Stimulated activated naive B cell treated with anti-CD40 and anti-IgM and Interleukin-4, amounts not matched to agents 10 μg/mL and 1 μg/mL and 100 μg/mL, for 72 hours (primary cell): ENCODE measurements at regions not wholly inside any gene's neighbourhood (a gene's known extent, or its start where the extent isn't known, plus 50 kb on each side); places are given as distances from the start of the nearest gene placed in this dataset.

Source experiments
- ATAC-seq, 2 donors: fragments of 150-1000 bp; cut with Tn5 transposase; replicated peaks; 2 replicates each; pipeline ENCODE4 v1.10.0; 2021; ENCODE audit warnings: moderate library complexity in 1 of 2
- DNase-seq: peaks from one replicate; pipeline ENCODE4 v3.0.0; 2021
- H3K27ac Mint-ChIP-seq: one replicate; pipeline ENCODE4 v1.8.0; 2022; ENCODE audit warnings: mild to moderate bottlenecking, mixed read lengths
- H3K27me3 Mint-ChIP-seq, 2 donors: one replicate each; pipeline ENCODE4 v1.8.0; 2022; ENCODE audit warnings: mixed read lengths in 2 of 2
- H3K36me3 Mint-ChIP-seq, 2 donors: one replicate each; pipeline ENCODE4 v1.8.0; 2022; ENCODE audit warnings: mixed read lengths in 2 of 2, mild to moderate bottlenecking in 1 of 2
- H3K4me1 Mint-ChIP-seq, 2 donors: one replicate each; pipeline ENCODE4 v1.8.0; 2022; ENCODE audit warnings: mixed read lengths in 2 of 2, mild to moderate bottlenecking in 1 of 2
- H3K4me3 Mint-ChIP-seq, 2 donors: one replicate each; pipeline ENCODE4 v1.8.0; 2022; ENCODE audit warnings: mild to moderate bottlenecking in 2 of 2, mixed read lengths in 2 of 2, moderate library complexity in 1 of 2
- H3K9me3 Mint-ChIP-seq, 2 donors: one replicate each; pipeline ENCODE4 v1.8.0; 2022; ENCODE audit warnings: mixed read lengths in 2 of 2, mild to moderate bottlenecking in 1 of 2

GRCh38 chr6:93721386-93722048, 302.2 kb upstream of the EPHA7 start:
- no peaks in the 10 kb centered on the region for H3K27me3 Mint-ChIP-seq
- no peak overlapping the region for H3K4me3 Mint-ChIP-seq
- ATAC-seq (peak in 1 of 2 donors; percentile 33), DNase-seq (no peak)
- peaks cover 3 to 5% of the 10 kb centered on the region in 2 donors for H3K9me3 Mint-ChIP-seq
- H3K36me3 Mint-ChIP-seq, result no peaks in the 10 kb centered on the region
- no peak overlapping the region for H3K27ac Mint-ChIP-seq
- H3K4me1 Mint-ChIP-seq, result no peaks in the 10 kb centered on the region

DNA sequence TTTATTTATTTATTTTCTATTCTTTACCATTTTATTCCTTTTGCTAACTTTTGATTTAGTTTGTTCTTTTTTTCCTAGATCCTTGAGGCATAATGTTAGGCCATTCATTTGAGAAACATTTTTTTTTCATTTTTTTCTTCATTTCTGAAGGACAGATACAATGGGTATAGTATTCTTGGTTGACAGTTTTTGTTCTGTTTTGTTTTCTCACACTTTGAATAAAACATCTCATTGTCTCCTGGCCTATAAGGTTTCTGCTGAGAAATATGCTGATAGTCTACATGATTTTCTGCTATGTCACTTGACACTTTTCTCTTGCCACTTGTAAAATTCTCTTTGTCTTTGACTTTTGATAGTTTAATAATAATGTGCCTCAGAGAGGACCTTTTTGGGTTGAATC, 294.6 kb upstream of the EPHA7 start:
- H3K27ac Mint-ChIP-seq, result no peak overlapping the region
- H3K4me1 Mint-ChIP-seq, result no peaks in the 10 kb centered on the region
- no peaks in the 10 kb centered on the region for H3K36me3 Mint-ChIP-seq
- H3K4me3 Mint-ChIP-seq, result no peak overlapping the region
- no peaks in the 10 kb centered on the region for H3K27me3 Mint-ChIP-seq
- H3K9me3 Mint-ChIP-seq, result peaks cover 15% of the 10 kb centered on the region in 2 donors
- DNase-seq (no peak), ATAC-seq (no peak)

DNA sequence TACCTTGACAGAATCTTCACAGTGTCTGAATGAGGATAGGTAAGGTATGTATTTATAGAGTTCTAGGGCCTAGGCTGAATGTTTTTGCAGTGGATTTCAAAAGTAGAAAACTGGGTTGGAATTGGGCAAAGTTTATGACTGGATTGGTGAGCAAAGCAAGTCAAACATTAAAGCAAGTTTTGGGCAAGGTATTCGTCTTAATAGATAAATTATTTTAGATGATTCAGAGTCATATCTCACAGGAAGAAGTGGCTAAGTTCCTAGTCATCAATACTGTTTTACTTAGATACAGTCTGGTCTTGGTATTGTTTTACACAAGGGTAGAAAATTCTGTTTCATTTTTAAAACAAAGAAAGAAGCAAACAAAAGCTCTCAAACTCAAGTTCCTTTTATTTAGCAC, 284.1 kb upstream of the EPHA7 start:
- no peaks in the 10 kb centered on the region for H3K36me3 Mint-ChIP-seq
- no peak overlapping the region for H3K27ac Mint-ChIP-seq
- H3K27me3 Mint-ChIP-seq, result no peaks in the 10 kb centered on the region
- no peaks in the 10 kb centered on the region for H3K4me1 Mint-ChIP-seq
- H3K4me3 Mint-ChIP-seq, result no peak overlapping the region
- H3K9me3 Mint-ChIP-seq, result peaks cover 8 to 13% of the 10 kb centered on the region in 2 donors
- DNase-seq (no peak), ATAC-seq (no peak)

DNA sequence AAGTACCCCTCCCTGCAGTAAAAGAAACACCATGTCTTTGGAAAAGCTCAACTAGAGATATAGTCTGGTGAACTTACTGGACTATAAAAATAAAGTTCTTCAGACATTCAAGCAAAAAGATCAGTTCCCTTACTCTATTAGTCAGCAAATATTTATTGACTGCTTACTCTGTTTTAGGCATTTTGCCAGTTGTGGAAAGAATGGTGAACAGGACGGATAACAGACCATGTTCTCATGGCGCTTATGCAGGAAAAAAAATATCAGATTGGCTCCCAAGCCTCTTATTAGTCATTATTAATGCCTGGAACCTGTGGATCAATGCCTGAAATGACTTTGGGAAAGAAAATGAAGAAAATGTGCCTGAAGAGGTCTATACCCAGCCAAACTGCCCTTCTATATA, 282.2 kb upstream of the EPHA7 start:
- no peaks in the 10 kb centered on the region for H3K36me3 Mint-ChIP-seq
- no peaks in the 10 kb centered on the region for H3K27me3 Mint-ChIP-seq
- H3K4me1 Mint-ChIP-seq, result no peaks in the 10 kb centered on the region
- no peak for ATAC-seq
- H3K4me3 Mint-ChIP-seq, result no peak overlapping the region
- H3K9me3 Mint-ChIP-seq, result peaks cover 0 to 6% of the 10 kb centered on the region in 2 donors
- H3K27ac Mint-ChIP-seq, result no peak overlapping the region
- no peak for DNase-seq

DNA sequence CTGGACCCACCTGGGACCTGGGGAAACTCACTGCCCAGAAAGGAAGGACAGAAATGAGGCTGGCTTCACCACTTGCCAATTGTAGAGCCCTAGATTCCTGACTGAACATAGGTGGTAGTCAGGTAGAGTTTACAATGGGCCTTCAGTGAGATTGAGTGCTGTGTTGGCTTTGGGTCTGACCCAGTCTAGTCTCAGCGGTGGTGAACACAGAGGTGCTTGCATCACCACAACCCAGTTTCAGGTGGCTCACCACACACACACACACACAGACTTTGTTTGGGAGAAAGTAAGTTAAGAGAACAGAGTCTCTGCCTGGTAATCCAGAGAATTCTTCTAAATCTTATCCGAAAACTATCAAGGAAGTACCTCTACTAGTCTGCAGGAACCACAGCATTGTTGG, 266.1 kb upstream of the EPHA7 start:
- DNase-seq (no peak), ATAC-seq (no peak)
- Mint-ChIP-seq H3K9me3 (peaks cover 3 to 4% of the 10 kb centered on the region in 2 donors), H3K4me1 (no peaks in the 10 kb centered on the region), H3K27ac (no peak overlapping the region), H3K4me3 (no peak overlapping the region), H3K27me3 (no peaks in the 10 kb centered on the region), H3K36me3 (no peaks in the 10 kb centered on the region)

DNA sequence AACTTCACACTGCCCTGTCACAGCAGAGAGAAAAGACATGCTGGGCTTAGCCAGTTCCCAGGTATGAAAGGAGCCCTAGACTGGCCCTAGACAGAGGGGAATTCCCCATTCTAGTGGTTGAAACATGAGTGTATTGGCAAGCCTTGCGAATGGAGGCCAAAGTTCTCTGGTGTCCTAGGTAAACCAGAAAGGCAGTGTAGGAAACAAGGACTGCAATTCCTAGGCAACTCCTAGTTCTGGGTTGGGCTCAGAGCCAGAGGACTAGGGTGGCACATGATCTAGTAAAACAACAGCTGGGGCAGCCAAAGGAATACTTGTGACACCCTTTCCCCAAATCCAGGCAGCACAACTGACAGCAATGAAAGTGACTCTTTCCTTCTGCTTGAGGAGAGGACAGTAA, 265.0 kb upstream of the EPHA7 start:
- no peak for DNase-seq
- Mint-ChIP-seq H3K36me3 (no peaks in the 10 kb centered on the region), H3K9me3 (peaks cover 3 to 4% of the 10 kb centered on the region in 2 donors), H3K4me1 (no peaks in the 10 kb centered on the region), H3K27me3 (no peaks in the 10 kb centered on the region), H3K27ac (no peak overlapping the region), H3K4me3 (no peak overlapping the region)
- ATAC-seq, result no peak

GRCh38 chr6:93679836-93680235, 260.5 kb upstream of the EPHA7 start:
- DNase-seq (no peak), ATAC-seq (no peak)
- Mint-ChIP-seq H3K4me1 (no peaks in the 10 kb centered on the region), H3K27me3 (no peaks in the 10 kb centered on the region), H3K27ac (no peak overlapping the region), H3K36me3 (no peaks in the 10 kb centered on the region), H3K4me3 (no peak overlapping the region), H3K9me3 (peaks cover 0 to 2% of the 10 kb centered on the region in 2 donors)

DNA sequence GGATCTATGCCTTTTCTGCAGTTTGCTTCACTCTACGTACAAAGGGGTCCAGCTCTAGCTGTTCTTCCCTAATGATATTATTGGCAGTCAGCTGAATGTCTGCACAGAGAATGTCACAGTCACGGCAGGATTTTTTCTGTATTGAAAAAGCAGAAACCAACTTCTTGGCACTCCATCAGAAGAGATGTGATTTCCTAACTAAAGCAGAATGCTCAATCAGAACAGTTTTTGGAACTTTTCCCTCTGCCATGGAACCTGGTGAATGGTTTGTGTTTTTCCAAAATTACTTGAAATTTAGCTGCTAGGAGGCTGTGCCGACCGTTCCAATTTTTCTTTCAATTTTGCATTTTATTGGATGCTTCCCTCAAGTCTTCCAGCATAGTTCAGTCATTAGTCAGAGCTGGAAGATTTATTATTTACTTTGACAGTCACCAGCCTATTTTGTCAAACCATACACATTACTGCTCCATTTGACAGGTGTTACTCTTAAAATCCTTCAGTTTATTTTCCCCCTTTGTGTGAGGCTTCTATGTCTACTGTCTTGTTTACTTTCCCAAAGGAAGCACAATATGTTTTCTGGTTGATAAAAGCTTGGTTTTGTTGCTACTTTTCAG, 259.6 kb upstream of the EPHA7 start:
- Mint-ChIP-seq H3K27ac (no peak overlapping the region), H3K9me3 (peaks cover 0 to 2% of the 10 kb centered on the region in 2 donors), H3K4me1 (no peaks in the 10 kb centered on the region), H3K36me3 (no peaks in the 10 kb centered on the region), H3K4me3 (no peak overlapping the region), H3K27me3 (no peaks in the 10 kb centered on the region)
- DNase-seq (no peak), ATAC-seq (no peak)

GRCh38 chr6:93677264-93677965, 258.1 kb upstream of the EPHA7 start:
- H3K27ac Mint-ChIP-seq, result no peak overlapping the region
- H3K4me3 Mint-ChIP-seq, result no peak overlapping the region
- no peaks in the 10 kb centered on the region for H3K36me3 Mint-ChIP-seq
- H3K27me3 Mint-ChIP-seq, result no peaks in the 10 kb centered on the region
- DNase-seq (no peak), ATAC-seq (no peak)
- no peaks in the 10 kb centered on the region for H3K9me3 Mint-ChIP-seq
- no peaks in the 10 kb centered on the region for H3K4me1 Mint-ChIP-seq

DNA sequence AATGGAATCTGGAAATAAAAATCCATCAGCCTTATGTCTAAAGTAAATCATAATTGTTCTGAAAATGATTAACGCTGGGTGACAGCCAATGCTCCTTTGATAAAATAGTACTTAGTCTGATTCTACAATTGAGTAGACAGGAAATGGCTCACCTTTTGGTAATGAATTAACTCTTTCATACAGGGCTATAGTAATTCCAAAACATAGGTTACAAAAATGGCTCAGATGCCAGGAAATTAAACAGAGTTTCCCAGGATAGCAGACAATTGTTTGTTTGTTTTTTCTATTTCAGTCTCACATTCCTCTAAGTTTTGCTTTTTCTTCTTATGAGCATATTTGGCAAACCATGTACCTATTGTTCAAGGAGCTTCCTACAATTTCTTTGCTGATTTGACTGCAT, 257.2 kb upstream of the EPHA7 start:
- no peaks in the 10 kb centered on the region for H3K27me3 Mint-ChIP-seq
- H3K9me3 Mint-ChIP-seq, result no peaks in the 10 kb centered on the region
- H3K27ac Mint-ChIP-seq, result no peak overlapping the region
- H3K4me3 Mint-ChIP-seq, result no peak overlapping the region
- ATAC-seq, result no peak
- DNase-seq, result no peak
- H3K4me1 Mint-ChIP-seq, result no peaks in the 10 kb centered on the region
- no peaks in the 10 kb centered on the region for H3K36me3 Mint-ChIP-seq

GRCh38 chr6:93675856-93676417, 256.6 kb upstream of the EPHA7 start:
- Mint-ChIP-seq H3K9me3 (no peaks in the 10 kb centered on the region), H3K4me3 (no peak overlapping the region), H3K4me1 (no peaks in the 10 kb centered on the region), H3K27ac (no peak overlapping the region), H3K36me3 (no peaks in the 10 kb centered on the region), H3K27me3 (no peaks in the 10 kb centered on the region)
- no peak for ATAC-seq
- no peak for DNase-seq

- Mint-ChIP-seq H3K27ac (no peak overlapping the region), H3K4me1 (no peaks in the 10 kb centered on the region), H3K9me3 (no peaks in the 10 kb centered on the region), H3K27me3 (no peaks in the 10 kb centered on the region), H3K36me3 (no peaks in the 10 kb centered on the region), H3K4me3 (no peak overlapping the region)
- DNase-seq, result no peak
- ATAC-seq, result no peak
These were observed 243.8 kb upstream of the EPHA7 start for GRCh38 chr6:93663111-93663510.

- H3K9me3 Mint-ChIP-seq, result peaks cover 5 to 11% of the 10 kb centered on the region in 2 donors
- ATAC-seq (no peak), DNase-seq (no peak)
- H3K36me3 Mint-ChIP-seq, result no peaks in the 10 kb centered on the region
- H3K4me1 Mint-ChIP-seq, result no peaks in the 10 kb centered on the region
- H3K4me3 Mint-ChIP-seq, result no peak overlapping the region
- H3K27ac Mint-ChIP-seq, result no peak overlapping the region
- no peaks in the 10 kb centered on the region for H3K27me3 Mint-ChIP-seq
These were observed 235.2 kb upstream of the EPHA7 start for GRCh38 chr6:93654548-93654947.

DNA sequence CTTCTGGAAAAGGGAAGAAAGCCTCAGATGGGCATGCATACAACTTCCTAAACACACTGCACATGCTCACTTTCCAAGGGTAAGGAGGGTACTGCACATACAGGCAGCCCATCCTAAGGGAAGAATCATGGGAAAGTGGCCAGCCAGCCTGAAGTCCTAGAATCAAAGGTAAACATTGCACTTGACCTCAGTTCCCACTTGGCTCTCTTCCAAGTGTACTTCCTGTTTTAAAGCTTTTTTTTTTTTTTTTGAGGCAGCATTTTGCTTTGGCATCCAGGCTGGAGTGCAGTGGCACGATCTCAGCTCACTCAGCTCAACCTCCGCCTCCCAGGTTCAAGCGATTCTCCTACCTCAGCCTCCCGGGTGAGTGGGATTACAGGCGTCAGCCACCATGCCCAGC, 225.3 kb upstream of the EPHA7 start:
- Mint-ChIP-seq H3K36me3 (no peaks in the 10 kb centered on the region), H3K4me1 (no peaks in the 10 kb centered on the region), H3K27ac (no peak overlapping the region), H3K4me3 (no peak overlapping the region), H3K27me3 (no peaks in the 10 kb centered on the region), H3K9me3 (no peaks in the 10 kb centered on the region)
- ATAC-seq (no peak), DNase-seq (no peak)

DNA sequence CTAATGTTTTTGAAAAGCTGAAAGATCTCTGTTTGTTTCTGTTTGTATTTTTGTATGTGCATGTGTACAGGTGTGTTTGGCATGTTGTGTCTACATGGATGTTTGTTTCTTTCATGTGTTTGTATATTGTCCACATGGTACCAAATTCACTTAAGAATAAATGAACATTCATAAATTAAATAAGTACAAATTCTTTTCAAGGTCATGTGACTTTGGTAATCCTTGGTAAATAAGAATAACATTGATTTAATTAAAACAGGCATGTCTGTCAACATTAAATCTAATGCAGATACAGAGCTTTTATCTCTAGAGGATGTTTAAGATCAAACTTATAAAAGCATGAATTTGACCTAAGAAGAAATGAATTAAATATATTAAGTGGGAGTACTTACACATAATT, 219.8 kb upstream of the EPHA7 start:
- no peaks in the 10 kb centered on the region for H3K4me1 Mint-ChIP-seq
- H3K27ac Mint-ChIP-seq, result no peak overlapping the region
- peaks cover 4% of the 10 kb centered on the region in 2 donors for H3K9me3 Mint-ChIP-seq
- ATAC-seq (no peak), DNase-seq (no peak)
- peaks cover 0 to 1% of the 10 kb centered on the region in 2 donors for H3K36me3 Mint-ChIP-seq
- H3K27me3 Mint-ChIP-seq, result no peaks in the 10 kb centered on the region
- no peak overlapping the region for H3K4me3 Mint-ChIP-seq
